ENCODE measurements at regions not wholly inside any gene's neighbourhood (a gene's known extent, or its start where the extent isn't known, plus 50 kb on each side); places are given as distances from the start of the nearest gene placed in this dataset.

GRCh38 chr2:45257820-45258219 is 248.6 kb upstream of the SIX2 start:
- no peaks in the 10 kb centered on the region for H4K20me1 ChIP-seq (ENCODE audit: insufficient read depth, poor library complexity, severe bottlenecking)
- no peak overlapping the region for H3K4me3 ChIP-seq
- no peak overlapping the region for H3K4me2 ChIP-seq
- H3K79me2 ChIP-seq: no peaks in the 10 kb centered on the region
- H3K9me3 ChIP-seq (ENCODE audit: low read depth): no peaks in the 10 kb centered on the region
- TF ChIP-seq CTCF (IDR thresholded peaks at IDR 0.05; ENCODE audit: poor library complexity) (no peak), EZH2phosphoT487 (IDR thresholded peaks at IDR 0.05; ENCODE audit: low read depth, severe bottlenecking, unreplicated experiment) (no peak), EZH2 (IDR thresholded peaks at IDR 0.05; ENCODE audit: borderline replicate concordance) (no peak)
- 62% methylated on average over 11 of the region's 11 CpGs for WGBS (ENCODE audit: low lambda C conversion rate, missing lambda C conversion rate)
- DNase-seq (ENCODE audit: low spot score): no peak
- peaks cover 17% of the 10 kb centered on the region for H3K4me1 ChIP-seq (ENCODE audit: insufficient read depth)
- peaks cover 8% of the 10 kb centered on the region for H3K27me3 ChIP-seq
- no peaks in the 10 kb centered on the region for H3K9me2 ChIP-seq (replicated peaks; ENCODE audit: insufficient read depth)
- H3K27ac ChIP-seq: no peak overlapping the region
- no peak overlapping the region for H2AFZ ChIP-seq
- H3K36me3 ChIP-seq (replicated peaks; ENCODE audit: insufficient read depth, low read depth): no peaks in the 10 kb centered on the region

- Histone ChIP-seq H3K79me2 (no peaks in the 10 kb centered on the region), H3K9me2 (replicated peaks; ENCODE audit: insufficient read depth) (no peaks in the 10 kb centered on the region), H3K27ac (no peak overlapping the region), H3K4me2 (no peak overlapping the region), H3K4me1 (ENCODE audit: insufficient read depth) (peaks cover 17% of the 10 kb centered on the region), H2AFZ (no peak overlapping the region), H3K27me3 (peaks cover 5% of the 10 kb centered on the region), H3K9me3 (ENCODE audit: low read depth) (no peaks in the 10 kb centered on the region), H4K20me1 (ENCODE audit: insufficient read depth, poor library complexity, severe bottlenecking) (no peaks in the 10 kb centered on the region), H3K36me3 (replicated peaks; ENCODE audit: insufficient read depth, low read depth) (no peaks in the 10 kb centered on the region), H3K4me3 (no peak overlapping the region)
- peak; percentile 45 for DNase-seq (ENCODE audit: low spot score)
- WGBS (ENCODE audit: low lambda C conversion rate, missing lambda C conversion rate): 63% methylated on average over 15 of the region's 16 CpGs
- TF ChIP-seq EZH2phosphoT487 (IDR thresholded peaks at IDR 0.05; ENCODE audit: low read depth, severe bottlenecking, unreplicated experiment) (no peak), EZH2 (IDR thresholded peaks at IDR 0.05; ENCODE audit: borderline replicate concordance) (no peak), CTCF (IDR thresholded peaks at IDR 0.05; ENCODE audit: poor library complexity) (no peak)
Observed at GRCh38 chr2:45256867-45257641, 247.8 kb upstream of the SIX2 start.

GRCh38 chr2:45256173-45256866 is 247.1 kb upstream of the SIX2 start:
- Histone ChIP-seq H3K9me3 (ENCODE audit: low read depth) (no peaks in the 10 kb centered on the region), H3K27me3 (peaks cover 3% of the 10 kb centered on the region), H3K4me3 (no peak overlapping the region), H4K20me1 (ENCODE audit: insufficient read depth, poor library complexity, severe bottlenecking) (no peaks in the 10 kb centered on the region), H3K9me2 (replicated peaks; ENCODE audit: insufficient read depth) (no peaks in the 10 kb centered on the region), H3K4me2 (no peak overlapping the region), H3K79me2 (no peaks in the 10 kb centered on the region), H3K4me1 (ENCODE audit: insufficient read depth) (peaks cover 17% of the 10 kb centered on the region), H3K27ac (no peak overlapping the region), H3K36me3 (replicated peaks; ENCODE audit: insufficient read depth, low read depth) (no peaks in the 10 kb centered on the region), H2AFZ (no peak overlapping the region)
- WGBS (ENCODE audit: low lambda C conversion rate, missing lambda C conversion rate): 96% methylated on average over 7 of the region's 7 CpGs
- TF ChIP-seq EZH2 (IDR thresholded peaks at IDR 0.05; ENCODE audit: borderline replicate concordance): no peak
- TF ChIP-seq CTCF (IDR thresholded peaks at IDR 0.05; ENCODE audit: poor library complexity): no peak
- TF ChIP-seq EZH2phosphoT487 (IDR thresholded peaks at IDR 0.05; ENCODE audit: low read depth, severe bottlenecking, unreplicated experiment): no peak
- no peak for DNase-seq (ENCODE audit: low spot score)
